Ecto neural progenitor cell (in vitro differentiated cells): ENCODE measurements at regions not wholly inside any gene's neighbourhood (a gene's known extent, or its start where the extent isn't known, plus 50 kb on each side); places are given as distances from the start of the nearest gene placed in this dataset.
"Not testable (repeated sequence)": the region's sequence is repeated elsewhere in the genome, so short reads cannot be mapped to it uniquely, and the experiment has no call there.

Source experiments
- DNase-seq: peaks from one replicate; pipeline ENCODE4 v3.0.0-alpha.2; 2018; ENCODE audit warnings: low spot score

GRCh38 chr5:138702166-138703077, 50.8 kb upstream of the CTNNA1 start:
- DNase-seq = no peak

GRCh38 chr5:138701678-138702077, 51.5 kb upstream of the CTNNA1 start:
- no peak for DNase-seq

- no peak for DNase-seq
Measured at GRCh38 chr5:138700581-138701362, 52.5 kb upstream of the CTNNA1 start.

- DNase-seq = no peak
Measured at GRCh38 chr5:138699482-138699881, 53.7 kb upstream of the CTNNA1 start.

- no peak for DNase-seq
Measured at GRCh38 chr5:138698713-138699112, 54.5 kb upstream of the CTNNA1 start.

DNA sequence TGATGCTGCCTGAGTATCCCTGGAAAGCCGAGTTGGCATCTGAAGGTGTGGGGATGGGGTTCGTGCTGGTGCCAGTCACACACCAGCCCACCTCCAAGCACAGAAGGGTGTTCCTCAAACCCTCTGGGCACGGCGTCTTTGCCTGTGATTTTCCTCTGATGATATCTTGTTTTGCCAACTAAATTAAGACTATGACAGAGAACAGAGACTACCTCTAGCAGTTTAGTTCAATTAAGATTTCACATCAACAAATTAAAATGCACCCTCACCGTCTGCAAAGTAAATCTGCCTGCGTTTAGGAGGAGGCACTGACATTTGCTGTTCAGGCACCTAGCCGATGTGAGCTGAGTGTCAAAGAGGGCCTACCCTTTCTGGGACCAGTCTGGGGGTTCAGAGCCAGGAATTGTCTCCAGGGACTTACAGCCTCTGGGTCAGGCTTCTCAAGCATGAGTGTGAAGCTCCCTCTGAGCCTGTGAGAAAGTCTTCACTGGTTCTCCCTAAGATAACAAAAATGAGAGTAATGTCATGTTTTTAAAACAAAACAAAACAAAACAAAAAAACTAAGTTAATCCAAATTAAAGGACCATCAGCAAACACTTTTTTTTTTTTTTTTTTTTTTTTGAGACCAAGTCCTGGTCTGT, 55.4 kb upstream of the CTNNA1 start:
- no peak for DNase-seq

DNA sequence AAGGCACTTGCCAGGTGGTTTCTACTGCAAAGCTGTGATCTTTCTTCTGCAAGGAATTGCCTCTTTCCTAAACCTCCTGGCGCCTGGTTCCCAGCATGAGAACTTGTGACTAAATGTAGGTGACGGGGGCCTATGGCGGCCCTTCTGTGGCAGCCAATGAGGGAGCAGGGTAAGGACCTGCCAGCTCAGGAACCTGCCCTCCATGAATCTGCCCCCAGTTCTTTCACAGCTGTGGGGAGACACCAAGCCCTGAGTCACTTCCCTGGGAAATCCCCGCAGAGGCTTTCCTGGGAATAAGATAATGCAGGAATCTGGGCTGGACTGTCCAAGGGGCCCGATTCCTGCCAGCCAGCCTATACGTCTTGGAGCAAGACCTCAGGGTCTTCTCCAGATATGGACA, 56.7 kb upstream of the CTNNA1 start:
- no peak for DNase-seq

GRCh38 chr5:138695781-138696180, 57.4 kb upstream of the CTNNA1 start:
- DNase-seq = no peak

GRCh38 chr5:138694146-138694545, 59.1 kb upstream of the CTNNA1 start:
- no peak for DNase-seq

DNA sequence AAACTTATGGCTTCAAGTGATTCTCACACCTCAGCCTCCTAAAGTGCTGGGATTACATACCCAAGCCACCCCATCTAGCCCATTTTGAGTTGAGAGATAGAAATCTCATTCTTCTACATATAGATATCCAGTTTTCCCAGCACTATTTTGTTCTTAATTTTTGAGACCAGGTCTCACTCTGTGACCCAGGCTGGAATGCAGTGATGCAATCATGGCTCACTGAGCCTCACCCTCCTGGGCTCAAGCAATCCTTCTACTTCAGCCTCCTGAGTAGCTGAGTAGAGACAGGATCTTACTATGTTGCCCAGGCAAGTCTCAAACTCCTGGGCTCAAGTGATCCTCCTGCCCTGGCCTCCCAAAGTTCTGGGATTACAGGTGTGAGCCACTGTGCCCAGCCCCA, 60.9 kb upstream of the CTNNA1 start:
- no peak for DNase-seq

DNA sequence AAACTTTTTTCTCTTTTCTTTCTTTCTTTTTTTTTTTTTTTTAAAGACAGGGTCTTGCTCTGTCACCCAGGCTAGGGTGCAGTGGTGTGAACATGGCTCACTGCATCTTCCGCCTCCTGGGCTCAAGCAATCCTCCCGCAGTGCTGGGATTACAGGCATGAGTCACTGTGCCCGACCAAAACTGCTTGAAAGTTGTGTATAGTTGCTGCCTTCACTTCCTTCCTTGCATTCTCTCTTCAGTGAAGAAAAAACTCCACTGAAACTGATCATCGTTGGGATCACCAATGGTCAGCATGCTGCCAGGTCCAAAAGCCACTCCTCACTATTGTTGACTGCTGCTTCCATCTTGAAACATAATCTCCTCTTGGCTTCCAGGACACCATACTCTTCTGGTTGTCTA, 66.6 kb upstream of the CTNNA1 start:
- DNase-seq = no peak

DNA sequence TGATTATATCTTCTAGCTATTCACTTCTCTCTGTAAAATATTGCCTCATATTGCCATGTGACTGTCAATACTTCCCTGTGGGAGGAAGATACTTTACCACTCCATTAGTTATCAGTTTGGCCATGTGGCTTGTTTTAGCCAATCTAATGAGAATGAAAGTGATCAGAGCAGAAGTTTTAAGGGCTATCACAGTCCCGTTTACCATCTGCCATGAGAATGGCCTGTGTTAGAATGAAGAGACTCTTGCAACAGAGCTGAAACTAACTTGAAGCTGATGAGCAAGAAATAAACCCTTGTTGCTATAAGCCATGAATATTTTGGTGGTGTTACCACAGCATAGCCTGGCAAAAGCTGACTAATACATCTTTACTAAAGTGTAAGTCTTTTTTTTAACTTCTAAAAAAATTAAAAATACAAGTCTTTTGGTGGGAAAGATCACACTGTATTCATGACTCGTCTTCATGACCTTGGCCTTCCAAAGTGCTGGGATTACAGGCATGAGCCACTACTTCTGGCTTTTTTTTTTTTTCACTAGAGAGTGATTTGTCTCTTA, 68.0 kb upstream of the CTNNA1 start:
- no peak for DNase-seq

GRCh38 chr5:138682462-138682861, 70.8 kb upstream of the CTNNA1 start:
- DNase-seq = not testable (repeated sequence)

- not testable (repeated sequence) for DNase-seq
Measured at GRCh38 chr5:138678826-138679225, 74.4 kb upstream of the CTNNA1 start.

- no peak for DNase-seq
Measured at GRCh38 chr5:138677782-138678181, 75.4 kb upstream of the CTNNA1 start.

GRCh38 chr5:138676556-138677193, 76.5 kb upstream of the CTNNA1 start:
- DNase-seq = no peak

DNA sequence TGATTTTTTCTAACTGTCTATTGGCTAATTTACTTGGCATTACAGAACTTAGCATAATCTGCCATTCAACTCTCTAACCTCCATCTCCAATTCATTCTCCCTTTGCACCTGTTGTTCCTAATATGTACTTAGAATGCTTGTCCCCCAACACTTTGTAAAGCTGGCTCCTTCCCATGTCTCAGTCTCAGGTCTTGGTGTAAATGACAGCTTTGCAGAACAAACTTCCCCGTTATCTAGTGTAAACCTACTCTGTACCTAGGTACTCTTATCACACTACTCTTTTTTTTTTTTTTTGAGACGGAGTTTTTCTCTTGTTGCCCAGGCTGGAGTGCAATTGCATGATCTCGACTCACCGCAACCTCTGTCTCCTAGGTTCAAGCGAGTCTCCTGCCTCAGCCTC, 77.2 kb upstream of the CTNNA1 start:
- DNase-seq = no peak

DNA sequence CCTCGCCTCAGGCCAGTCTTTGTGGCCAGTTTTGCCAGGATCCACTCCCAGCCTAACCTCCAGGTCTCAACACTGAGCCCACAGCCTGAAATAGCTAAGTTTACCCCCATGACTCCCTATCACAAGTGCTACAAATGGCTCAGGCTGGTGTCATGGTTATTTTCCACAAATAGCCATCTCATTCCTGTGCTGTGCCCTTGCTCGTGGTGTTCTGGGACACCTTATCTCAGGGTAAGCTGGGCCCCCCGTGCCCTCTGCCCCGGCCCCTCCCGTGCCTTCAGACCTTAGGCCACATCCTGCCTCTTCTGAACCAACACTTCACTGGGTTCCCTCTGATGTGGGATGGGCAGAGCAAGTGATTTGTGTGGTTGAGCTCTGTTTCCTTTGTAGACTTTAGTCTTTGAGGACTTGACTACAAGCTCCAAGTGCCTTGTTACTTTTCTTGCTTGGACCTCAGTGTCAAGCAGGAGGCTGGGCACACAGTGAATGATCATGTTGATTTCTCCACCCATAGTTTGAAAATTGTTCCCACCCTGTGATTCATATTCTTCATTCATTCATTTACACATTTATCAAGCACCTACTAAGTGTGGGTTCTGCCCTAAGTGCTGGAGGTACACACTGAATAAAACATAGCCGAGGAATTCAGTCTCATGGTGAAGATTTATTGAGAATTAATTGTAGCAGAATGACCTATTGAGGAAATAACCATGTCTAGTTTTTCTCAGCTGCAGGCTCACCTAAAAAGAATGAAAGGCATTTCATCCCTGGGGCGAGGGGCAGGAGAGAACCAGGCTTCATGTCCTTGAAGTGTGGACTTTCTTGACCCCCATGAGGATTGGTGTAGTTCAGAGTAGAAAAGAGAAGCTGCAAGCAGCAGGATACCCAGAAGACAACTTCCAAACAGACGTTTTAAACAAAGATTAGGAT, 84.5 kb upstream of the CTNNA1 start:
- DNase-seq = no peak

DNA sequence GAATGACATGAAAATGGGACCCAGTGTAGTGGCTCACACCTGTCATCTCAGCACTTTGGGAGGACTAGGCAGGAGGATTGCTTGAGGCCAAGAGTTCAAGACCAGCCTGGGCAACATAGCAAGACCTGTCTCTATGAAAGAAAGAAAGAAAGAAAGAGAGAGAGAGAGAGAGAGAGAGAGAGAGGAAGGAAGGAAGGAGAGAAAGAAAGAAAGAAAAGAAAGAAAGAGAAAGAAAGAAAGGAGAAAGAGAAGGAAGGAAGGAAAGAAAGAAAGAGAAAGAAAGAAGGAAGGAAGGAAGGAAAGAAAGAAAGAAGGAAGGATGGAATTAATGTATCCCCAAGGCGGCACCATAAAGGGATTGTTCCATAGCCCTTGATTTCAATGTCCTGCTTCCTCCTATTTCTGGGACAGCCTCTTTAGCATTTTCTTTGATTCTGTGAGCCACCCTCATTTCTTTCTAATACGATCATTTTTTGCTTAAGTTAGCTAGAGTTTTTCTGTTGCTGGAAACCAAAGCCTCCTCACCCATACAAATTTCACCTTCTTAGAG, 85.4 kb upstream of the CTNNA1 start:
- not testable (repeated sequence) for DNase-seq

- peak; percentile 34 for DNase-seq
Measured at GRCh38 chr5:138666226-138666742, 86.9 kb upstream of the CTNNA1 start.
